ENCODE measurements at regions not wholly inside any gene's neighbourhood (a gene's known extent, or its start where the extent isn't known, plus 50 kb on each side); places are given as distances from the start of the nearest gene placed in this dataset.
A peak's percentile ranks its signal among the peaks of the same experiment; 100 is the strongest.

DNA sequence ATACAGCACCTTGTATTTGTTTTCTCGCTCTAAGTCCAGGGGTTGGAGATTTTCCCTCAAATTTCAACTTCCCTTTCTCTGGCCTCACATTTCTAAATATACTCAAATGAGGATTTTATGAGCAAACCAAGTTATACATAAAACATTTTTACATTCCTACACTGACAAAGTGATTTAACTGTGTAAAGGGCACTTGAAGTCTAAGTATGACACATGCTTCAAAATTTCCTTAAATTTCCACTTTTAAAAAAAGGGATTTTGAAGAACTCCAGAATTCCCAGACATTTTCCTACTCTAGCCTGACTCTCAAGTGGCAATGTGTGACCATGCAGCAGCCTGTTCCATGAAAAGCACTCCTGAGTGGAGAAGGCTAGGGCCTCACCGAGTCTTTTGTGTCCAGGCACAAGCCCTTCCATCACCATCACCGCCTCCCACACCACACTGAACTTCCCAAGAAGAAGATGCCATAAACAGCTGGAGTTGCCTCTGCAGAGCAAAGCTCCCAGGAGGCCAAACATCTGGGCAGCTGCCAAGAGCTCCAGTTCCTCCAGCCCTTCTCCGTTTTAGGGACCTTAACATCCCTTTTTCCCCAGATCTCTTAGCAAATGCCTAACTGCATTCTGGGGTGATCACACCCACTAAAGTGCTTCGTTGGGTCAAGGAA lies 68.9 kb downstream of the NCR2 start:
- DNase-seq (ENCODE audit: low read depth): no peak

DNA sequence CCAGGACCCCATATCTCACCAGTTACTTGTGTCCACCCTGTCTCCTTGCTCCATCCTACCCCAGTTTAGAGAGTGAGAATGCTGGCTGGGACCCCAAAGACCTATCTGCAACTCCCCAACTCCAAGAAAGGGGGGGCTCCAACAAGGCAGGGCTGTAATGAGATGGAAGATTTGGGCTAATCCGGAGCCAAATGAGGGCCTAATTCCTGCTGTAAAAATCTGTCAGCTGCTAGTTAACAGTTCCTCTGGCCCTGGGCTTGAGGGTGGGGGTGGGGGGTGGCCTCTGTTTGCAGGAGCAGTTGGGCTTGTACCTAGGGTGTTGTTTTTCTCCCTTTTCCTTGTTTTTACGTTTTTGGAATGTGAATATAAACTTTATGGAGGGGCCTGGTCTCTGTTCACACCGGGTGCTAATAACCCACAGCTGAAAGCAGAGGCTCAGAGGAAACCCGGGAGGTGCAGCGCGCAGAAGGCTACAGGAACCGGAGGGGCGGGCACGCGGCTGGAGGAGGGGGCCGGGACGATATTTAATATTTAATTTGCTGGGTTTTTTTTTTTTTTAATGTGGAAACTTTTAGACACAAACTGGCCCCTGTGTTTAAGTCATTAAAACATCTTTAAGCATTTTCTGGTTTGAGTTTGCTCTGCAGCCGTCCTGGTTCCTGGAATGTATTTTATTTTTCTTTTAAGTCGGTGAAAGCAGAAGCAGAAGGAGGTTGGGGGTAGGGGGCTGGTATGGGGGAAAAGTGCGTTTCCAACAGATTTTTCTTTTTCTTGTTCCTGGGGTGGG lies 70.7 kb downstream of the NCR2 start:
- DNase-seq (ENCODE audit: low read depth): no peak

GRCh38 chr6:41406728-41407489 lies 71.5 kb downstream of the NCR2 start:
- DNase-seq (ENCODE audit: low read depth): no peak

- no peak for DNase-seq (ENCODE audit: low read depth)
Measured at GRCh38 chr6:41408576-41408975, 73.2 kb downstream of the NCR2 start.

DNA sequence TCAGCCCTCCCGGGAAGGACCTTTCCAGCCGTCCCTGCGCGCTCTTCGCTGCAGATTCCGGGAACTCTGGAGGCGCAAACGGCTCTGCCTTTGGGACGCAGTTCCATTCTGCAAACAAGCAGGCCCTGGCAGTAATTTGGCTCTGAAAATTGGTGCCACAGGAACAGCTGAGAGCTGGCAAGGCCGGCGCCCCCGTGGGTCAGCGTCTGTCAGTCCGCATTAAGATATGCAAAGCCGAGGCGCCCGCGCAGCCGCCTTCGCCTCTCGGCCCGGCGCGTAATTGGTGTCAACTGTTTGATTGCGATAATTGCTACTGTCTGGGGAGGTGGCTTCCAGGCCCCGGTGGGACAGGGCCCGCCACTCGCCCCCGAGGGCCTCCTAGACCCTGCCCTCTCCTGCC lies 73.6 kb downstream of the NCR2 start:
- no peak for DNase-seq (ENCODE audit: low read depth)

DNA sequence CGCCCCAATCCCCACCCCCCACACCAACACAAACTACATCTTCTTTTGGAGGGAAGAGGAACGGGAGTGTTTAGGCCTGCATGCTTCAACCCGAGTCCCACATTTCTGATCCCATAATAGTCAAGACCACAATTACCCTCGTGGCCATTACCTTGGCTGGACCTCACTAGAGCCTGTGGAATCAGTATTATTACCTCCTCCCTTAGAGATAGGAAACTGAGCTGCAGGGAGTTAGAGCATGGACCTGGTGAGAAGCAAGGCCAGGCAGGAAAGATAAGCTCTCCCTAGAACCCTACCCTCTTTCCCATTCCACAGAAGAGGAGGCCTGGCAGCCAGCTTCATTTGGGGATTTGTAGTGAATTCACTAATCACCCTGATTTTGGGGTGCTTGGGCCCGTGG lies 74.1 kb downstream of the NCR2 start:
- no peak for DNase-seq (ENCODE audit: low read depth)

- no peak for DNase-seq (ENCODE audit: low read depth)
Measured at GRCh38 chr6:41411961-41412360, 76.6 kb downstream of the NCR2 start.

GRCh38 chr6:41413250-41413649 lies 77.8 kb downstream of the NCR2 start:
- no peak for DNase-seq (ENCODE audit: low read depth)

GRCh38 chr6:41416501-41416837 lies 81.1 kb downstream of the NCR2 start:
- no peak for DNase-seq (ENCODE audit: low read depth)

- DNase-seq (ENCODE audit: low read depth): no peak
Measured at GRCh38 chr6:41418741-41419140, 83.3 kb downstream of the NCR2 start.

GRCh38 chr6:41419385-41419784 lies 84.0 kb downstream of the NCR2 start:
- no peak for DNase-seq (ENCODE audit: low read depth)

DNA sequence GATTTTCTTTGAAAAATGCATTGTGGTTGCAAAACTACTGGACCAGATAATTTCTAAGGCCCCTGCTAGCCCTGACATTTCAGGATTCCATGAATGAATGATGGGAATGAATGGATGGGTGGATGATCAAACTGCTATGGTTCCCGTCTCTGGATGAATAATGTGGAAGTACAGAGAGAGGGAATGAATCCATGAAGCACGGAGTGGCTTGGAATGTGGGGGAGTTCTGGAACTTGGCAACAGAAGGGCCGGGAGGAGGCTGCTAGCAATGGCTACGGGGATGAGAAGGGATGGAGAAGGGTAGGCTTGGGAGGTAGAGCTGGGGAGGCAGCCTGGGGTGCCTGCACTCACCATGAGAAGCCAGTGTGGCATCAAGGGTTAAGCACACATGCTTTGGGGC lies 84.8 kb downstream of the NCR2 start:
- DNase-seq (ENCODE audit: low read depth): no peak

GRCh38 chr6:41422161-41422560 lies 86.8 kb downstream of the NCR2 start:
- no peak for DNase-seq (ENCODE audit: low read depth)

- no peak for DNase-seq (ENCODE audit: low read depth)
Measured at GRCh38 chr6:41423002-41423401, 87.6 kb downstream of the NCR2 start.

GRCh38 chr6:41424370-41425058 lies 89.1 kb downstream of the NCR2 start:
- DNase-seq (ENCODE audit: low read depth): peak; percentile 65

- DNase-seq (ENCODE audit: low read depth): no peak
Measured at GRCh38 chr6:41425511-41425910, 90.1 kb downstream of the NCR2 start.

DNA sequence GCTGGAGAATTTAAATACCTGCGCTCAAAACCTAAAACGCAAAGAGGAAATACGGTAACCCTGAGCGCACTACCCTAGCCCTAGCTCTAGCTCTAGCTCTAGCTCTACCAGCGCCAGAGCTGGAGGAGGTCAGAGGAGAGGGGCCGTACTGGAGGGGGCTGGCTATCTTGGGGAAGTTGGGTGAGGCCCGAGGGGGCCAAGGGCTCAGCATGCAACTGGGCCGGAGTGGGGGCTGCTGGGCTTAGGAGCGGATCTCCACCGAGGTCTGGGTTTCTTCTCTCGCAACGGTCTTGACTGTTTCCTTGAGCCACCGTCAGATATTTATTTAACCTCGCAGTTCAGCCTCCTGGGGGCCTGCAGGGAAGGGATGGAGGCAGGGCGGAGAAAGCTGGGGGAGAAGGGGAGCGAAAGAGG lies 91.0 kb downstream of the NCR2 start:
- no peak for DNase-seq (ENCODE audit: low read depth)

DNA sequence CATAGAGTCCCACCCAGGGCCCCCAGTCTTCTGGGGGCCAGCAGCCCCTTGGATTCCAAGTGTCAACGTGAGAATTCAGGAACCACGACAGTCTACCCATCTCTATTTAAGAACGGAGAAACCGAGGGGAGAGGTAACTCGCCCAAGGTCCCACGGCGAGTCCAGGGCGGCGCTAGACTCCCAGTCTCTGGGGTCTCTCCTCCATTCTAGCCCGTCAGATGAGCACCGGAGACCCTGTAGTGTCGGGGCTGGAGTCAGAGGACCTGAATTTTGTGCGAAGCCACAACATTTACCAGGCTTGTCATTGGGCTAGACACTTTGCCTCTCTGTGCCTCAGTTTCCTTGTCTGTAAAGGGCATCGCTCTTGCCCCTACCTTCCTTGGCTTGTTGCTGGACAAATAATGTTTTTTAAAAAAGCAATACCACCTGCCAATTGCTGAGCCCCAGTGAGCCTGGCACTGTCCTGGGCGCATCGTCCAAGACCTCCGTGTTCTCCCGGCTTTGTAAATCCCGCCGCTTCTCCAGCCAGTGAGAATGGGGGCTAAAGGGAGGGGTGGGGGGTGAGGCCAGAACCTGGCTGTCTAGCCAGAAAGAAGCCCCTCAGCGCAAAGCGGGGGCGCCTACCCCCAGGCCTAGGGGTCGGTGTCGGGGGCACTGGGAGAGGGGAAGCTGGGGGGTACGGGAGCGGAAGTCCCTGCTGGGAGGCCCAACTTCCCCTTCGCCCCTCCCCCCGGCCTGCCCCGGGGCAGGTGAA lies 91.7 kb downstream of the NCR2 start:
- no peak for DNase-seq (ENCODE audit: low read depth)

GRCh38 chr6:41427642-41428335 lies 92.4 kb downstream of the NCR2 start:
- DNase-seq (ENCODE audit: low read depth): no peak

DNA sequence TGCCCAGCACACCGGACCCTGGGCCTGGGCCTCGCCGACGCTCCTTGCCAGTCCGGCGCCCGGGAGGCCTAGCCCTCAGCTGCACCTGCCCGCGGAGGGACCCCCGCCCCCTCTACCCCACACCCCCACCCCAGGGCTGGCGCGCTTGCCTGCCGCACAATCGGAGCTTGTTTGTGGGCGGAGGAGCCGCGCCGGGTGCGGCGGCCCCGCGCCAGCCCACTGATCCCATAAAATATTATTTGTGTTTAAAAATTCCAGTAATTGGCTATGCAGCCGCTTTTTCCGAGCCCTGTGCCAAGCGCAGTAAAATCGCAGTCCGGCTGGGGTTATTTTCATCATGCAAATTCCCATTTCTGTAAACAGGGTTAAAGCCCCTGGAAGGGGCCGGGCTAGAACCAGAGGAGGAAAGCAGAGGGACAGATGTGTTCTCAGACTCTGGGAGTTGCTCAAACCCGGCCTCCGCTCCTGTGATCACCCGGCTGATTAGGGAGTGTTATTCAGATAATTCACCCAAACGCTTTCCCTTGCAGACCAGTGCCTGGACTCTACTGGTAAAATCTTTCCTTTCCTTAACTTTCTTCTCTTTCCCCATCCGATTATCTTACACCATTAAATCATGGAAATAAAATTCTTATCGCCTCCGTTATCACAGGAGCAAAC lies 93.1 kb downstream of the NCR2 start:
- DNase-seq (ENCODE audit: low read depth): no peak

DNA sequence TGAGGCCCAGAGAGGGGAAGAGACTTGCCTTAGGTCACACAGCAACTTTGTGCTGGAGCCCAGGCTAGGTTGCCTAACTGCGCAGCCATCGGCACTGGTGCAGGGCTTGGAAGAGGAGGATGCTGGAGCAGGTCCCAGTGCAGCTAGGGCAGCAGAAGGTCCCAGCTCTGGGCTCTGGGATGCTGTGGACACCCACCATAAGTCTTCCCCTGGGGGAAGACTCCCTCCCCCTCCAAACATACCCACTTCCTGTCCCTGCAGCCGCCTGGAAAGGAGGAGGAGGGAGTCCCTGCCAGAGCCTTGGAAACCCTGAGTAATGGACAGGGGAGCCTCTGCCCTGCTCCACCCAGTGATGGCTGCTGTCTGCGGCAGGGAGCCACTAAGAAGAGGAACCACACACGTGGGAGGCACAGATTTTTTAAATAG lies 93.6 kb downstream of the NCR2 start:
- DNase-seq (ENCODE audit: low read depth): no peak
